Fibroblast of lung (primary cell): ENCODE measurements at regions not wholly inside any gene's neighbourhood (a gene's known extent, or its start where the extent isn't known, plus 50 kb on each side); places are given as distances from the start of the nearest gene placed in this dataset.
A peak's percentile ranks its signal among the peaks of the same experiment; 100 is the strongest.

Experiments used
- DNase-seq, 2 donors: peaks; one replicate each; pipeline versions ENCODE4 v3.0.0 to v3.0.0-alpha.2; 2010; ENCODE audit warnings: low read depth in 2 of 2
- H2AFZ ChIP-seq: 2 replicates; pipeline ENCODE4 v1.5.1; 2012; ENCODE audit warnings: low read length, control low read depth, inconsistent platforms
- H3K27ac ChIP-seq: 2 replicates; pipeline ENCODE4 v1.5.1; 2011; ENCODE audit warnings: low read length, control low read depth; ENCODE audit not compliant: insufficient read depth
- H3K27me3 ChIP-seq: 2 replicates; pipeline ENCODE4 v1.5.1; 2011; ENCODE audit warnings: mild to moderate bottlenecking, low read length; ENCODE audit not compliant: control insufficient read depth, insufficient read depth
- H3K36me3 ChIP-seq: 2 replicates; pipeline ENCODE4 v1.5.1; 2011; ENCODE audit warnings: low read length; ENCODE audit not compliant: control insufficient read depth, insufficient read depth
- H3K4me1 ChIP-seq: 2 replicates; pipeline ENCODE4 v1.5.1; 2011; ENCODE audit warnings: low read length; ENCODE audit not compliant: control insufficient read depth, insufficient read depth; ENCODE audit errors: extremely low read depth
- H3K4me2 ChIP-seq: 2 replicates; pipeline ENCODE4 v1.5.1; 2011; ENCODE audit warnings: low read length, control low read depth; ENCODE audit not compliant: insufficient read depth; ENCODE audit errors: extremely low read depth
- H3K4me3 ChIP-seq, 4 experiments: fragments of 200-600 bp in 1 of 4; sonication (generic) in 1 of 4; replicated peaks in 1 of 4; 2 replicates each; pipeline ENCODE4 v1.5.1; 2011 to 2016; ENCODE audit warnings: low read length in 4 of 4, low read depth in 3 of 4, mild to moderate bottlenecking in 3 of 4, control low read depth in 2 of 4, inconsistent platforms in 1 of 4, mixed read lengths in 1 of 4; ENCODE audit not compliant: insufficient read depth in 1 of 4; ENCODE audit errors: control extremely low read depth in 1 of 4
- H3K79me2 ChIP-seq: 2 replicates; pipeline ENCODE4 v1.5.1; 2012; ENCODE audit warnings: mild to moderate bottlenecking, low read length, inconsistent platforms; ENCODE audit not compliant: control insufficient read depth, insufficient read depth
- H3K9ac ChIP-seq: 2 replicates; pipeline ENCODE4 v1.5.1; 2011; ENCODE audit warnings: mild to moderate bottlenecking, low read length, control low read depth; ENCODE audit not compliant: insufficient read depth
- H3K9me3 ChIP-seq: 2 replicates; pipeline ENCODE4 v1.5.1; 2012; ENCODE audit warnings: low read depth, low read length; ENCODE audit not compliant: control insufficient read depth, insufficient read depth
- H4K20me1 ChIP-seq: 2 replicates; pipeline ENCODE4 v1.5.1; 2011; ENCODE audit warnings: low read length; ENCODE audit not compliant: control insufficient read depth, insufficient read depth; ENCODE audit errors: extremely low read depth
- CTCF ChIP-seq, 2 donors: IDR thresholded peaks in 1 of 2; conservative IDR thresholded peaks in 1 of 2; 1 replicate in 1 of 2; 2 replicates in 1 of 2; pipeline ENCODE4 v1.5.1; 2011 to 2012; ENCODE audit warnings: low read length in 2 of 2, control low read depth in 1 of 2, inconsistent platforms in 1 of 2, low read depth in 1 of 2, mild to moderate bottlenecking in 1 of 2
- EZH2 ChIP-seq: IDR thresholded peaks from 2 replicates; pipeline ENCODE4 v1.5.1; 2012; ENCODE audit warnings: low read length, control low read depth, mild to moderate bottlenecking; ENCODE audit errors: missing control alignments

- H3K4me3 ChIP-seq, result no peak overlapping the region
- no peaks in the 10 kb centered on the region for H3K36me3 ChIP-seq
- H3K27me3 ChIP-seq, result no peaks in the 10 kb centered on the region
- peak in 1 of 2 donors; percentile 48 for DNase-seq
- TF ChIP-seq EZH2 (no peak), CTCF (conservative IDR thresholded peaks at IDR 0.05 in 1 of 2, IDR thresholded peaks at IDR 0.05 in 1 of 2; ENCODE audit: low read depth in 1 of 2, low read length in 2 of 2) (no peak)
- H4K20me1 ChIP-seq, result no peaks in the 10 kb centered on the region
- H3K9ac ChIP-seq, result no peak overlapping the region
- H3K27ac ChIP-seq, result no peak overlapping the region
- no peak overlapping the region for H2AFZ ChIP-seq
- no peaks in the 10 kb centered on the region for H3K79me2 ChIP-seq
- H3K9me3 ChIP-seq, result no peaks in the 10 kb centered on the region
- no peak overlapping the region for H3K4me2 ChIP-seq
- no peaks in the 10 kb centered on the region for H3K4me1 ChIP-seq
Measured at GRCh38 chr2:176392249-176392648, 123.0 kb downstream of the MTX2 start.

- TF ChIP-seq EZH2 (no peak), CTCF (conservative IDR thresholded peaks at IDR 0.05 in 1 of 2, IDR thresholded peaks at IDR 0.05 in 1 of 2; ENCODE audit: low read depth in 1 of 2, low read length in 2 of 2) (no peak)
- Histone ChIP-seq H4K20me1 (no peaks in the 10 kb centered on the region), H3K4me2 (no peak overlapping the region), H3K4me1 (no peaks in the 10 kb centered on the region), H2AFZ (no peak overlapping the region), H3K27me3 (no peaks in the 10 kb centered on the region), H3K9ac (no peak overlapping the region), H3K79me2 (no peaks in the 10 kb centered on the region), H3K27ac (no peak overlapping the region), H3K4me3 (no peak overlapping the region), H3K9me3 (no peaks in the 10 kb centered on the region), H3K36me3 (no peaks in the 10 kb centered on the region)
- peak in 1 of 2 donors; percentile 6 for DNase-seq
Measured at GRCh38 chr2:176392744-176393414, 123.6 kb downstream of the MTX2 start.

GRCh38 chr2:176395273-176395854 is 126.1 kb downstream of the MTX2 start:
- H3K4me2 ChIP-seq, result peak overlapping the region; percentile 51
- no peaks in the 10 kb centered on the region for H3K9me3 ChIP-seq
- no peak overlapping the region for H3K9ac ChIP-seq
- no peak overlapping the region for H3K4me3 ChIP-seq
- DNase-seq, result peak in 1 of 2 donors; percentile 13
- H3K36me3 ChIP-seq, result no peaks in the 10 kb centered on the region
- H3K79me2 ChIP-seq, result no peaks in the 10 kb centered on the region
- H2AFZ ChIP-seq, result no peak overlapping the region
- no peak for TF ChIP-seq EZH2
- no peak for TF ChIP-seq CTCF (conservative IDR thresholded peaks at IDR 0.05 in 1 of 2, IDR thresholded peaks at IDR 0.05 in 1 of 2; ENCODE audit: low read depth in 1 of 2, low read length in 2 of 2)
- H3K27me3 ChIP-seq, result no peaks in the 10 kb centered on the region
- no peak overlapping the region for H3K27ac ChIP-seq
- H4K20me1 ChIP-seq, result no peaks in the 10 kb centered on the region
- H3K4me1 ChIP-seq, result no peaks in the 10 kb centered on the region
